Neural cell (in vitro differentiated cells): ENCODE measurements at regions not wholly inside any gene's neighbourhood (a gene's known extent, or its start where the extent isn't known, plus 50 kb on each side); places are given as distances from the start of the nearest gene placed in this dataset.

Experiments used
- H2AFZ ChIP-seq: fragments of 200-600, 300-800 bp; sonication (generic), shearing (Covaris generic); 2 replicates; pipeline ENCODE4 v1.6.0; 2014; ENCODE audit warnings: low read depth, mild to moderate bottlenecking, antibody characterized with exemption, low read length, moderate library complexity
- H3F3A ChIP-seq: fragments of 200-600 bp; shearing (Covaris generic); 2 replicates; pipeline ENCODE4 v1.6.1; 2016; ENCODE audit warnings: mild to moderate bottlenecking, moderate library complexity, mixed read lengths, antibody characterized with exemption, low read length; ENCODE audit not compliant: insufficient read depth, poor library complexity, severe bottlenecking
- H3K27ac ChIP-seq: fragments of 200-600, 300-800 bp; sonication (generic), shearing (Covaris generic); 2 replicates; pipeline ENCODE4 v1.5.1; 2014; ENCODE audit warnings: mild to moderate bottlenecking, low read length, moderate library complexity
- H3K27me3 ChIP-seq: fragments of 300-800, 200-600 bp; sonication (generic), shearing (Covaris generic); 2 replicates; pipeline ENCODE4 v1.6.0; 2014; ENCODE audit warnings: mild to moderate bottlenecking, low read depth, low read length, moderate library complexity; ENCODE audit not compliant: insufficient read depth
- H3K36me3 ChIP-seq: fragments of 300-800, 200-600 bp; sonication (generic), shearing (Covaris generic); 2 replicates; pipeline ENCODE4 v1.5.1; 2014; ENCODE audit warnings: mild to moderate bottlenecking, antibody characterized with exemption, low read length, moderate library complexity; ENCODE audit not compliant: insufficient read depth
- H3K4me2 ChIP-seq: fragments of 300-800, 200-600 bp; sonication (generic), shearing (Covaris generic); 2 replicates; pipeline ENCODE4 v1.6.0; 2014; ENCODE audit warnings: mild to moderate bottlenecking, low read length
- H3K4me3 ChIP-seq: fragments of 300-800, 200-600 bp; sonication (generic), shearing (Covaris generic); 2 replicates; pipeline ENCODE4 v1.5.1; 2014; ENCODE audit warnings: mild to moderate bottlenecking, low read length, moderate library complexity
- H3K79me2 ChIP-seq: fragments of 200-600 bp; shearing (Covaris generic); replicated peaks from 2 replicates; pipeline ENCODE4 v1.6.0; 2014; ENCODE audit warnings: mild to moderate bottlenecking, low read length, moderate library complexity; ENCODE audit not compliant: insufficient read depth
- H3K9ac ChIP-seq: fragments of 300-800, 200-600 bp; sonication (generic), shearing (Covaris generic); 2 replicates; pipeline ENCODE4 v1.6.1; 2016; ENCODE audit warnings: mild to moderate bottlenecking, low read length, mixed read lengths
- H3K9me2 ChIP-seq: fragments of 200-600 bp; shearing (Covaris generic); 2 replicates; pipeline ENCODE4 v1.6.1; 2016; ENCODE audit warnings: mild to moderate bottlenecking, low read length, mixed read lengths; ENCODE audit not compliant: insufficient read depth
- H3K9me3 ChIP-seq: fragments of 200-600, 300-800 bp; sonication (generic), shearing (Covaris generic); 2 replicates; pipeline ENCODE4 v1.6.1; 2016; ENCODE audit warnings: mild to moderate bottlenecking, mixed run types, low read length, moderate library complexity, mixed read lengths
- H4K20me1 ChIP-seq: fragments of 200-600 bp; shearing (Covaris generic); 2 replicates; pipeline ENCODE4 v1.6.1; 2016; ENCODE audit warnings: mild to moderate bottlenecking, mixed run types; ENCODE audit not compliant: insufficient read depth
- CTCF ChIP-seq: fragments of 450-650 bp; IDR thresholded peaks from 2 replicates; pipeline ENCODE4 v1.5.1; 2014; ENCODE audit warnings: antibody characterized with exemption, mild to moderate bottlenecking, moderate library complexity; ENCODE audit not compliant: poor library complexity, severe bottlenecking
- EP300 ChIP-seq: fragments of 450-650 bp; conservative IDR thresholded peaks from 2 replicates; pipeline ENCODE4 v1.6.1; 2014; ENCODE audit warnings: antibody characterized with exemption, mild to moderate bottlenecking, moderate library complexity; ENCODE audit not compliant: poor library complexity, severe bottlenecking
- EZH2 ChIP-seq: fragments of 200-600, 300-800 bp; shearing (Covaris generic), sonication (generic); IDR thresholded peaks from 2 replicates; pipeline ENCODE4 v1.6.1; 2014; ENCODE audit warnings: antibody characterized with exemption, low read length, borderline replicate concordance, mild to moderate bottlenecking; ENCODE audit not compliant: insufficient read depth, poor library complexity, severe bottlenecking
- MXI1 ChIP-seq: fragments of 450-650 bp; conservative IDR thresholded peaks from 2 replicates; pipeline ENCODE4 v1.6.1; 2014; ENCODE audit warnings: antibody characterized with exemption, mild to moderate bottlenecking; ENCODE audit not compliant: poor library complexity, severe bottlenecking
- POLR2AphosphoS5 ChIP-seq: IDR thresholded peaks from 2 replicates; pipeline ENCODE4 v1.6.1; 2012
- RAD21 ChIP-seq: fragments of 450-650 bp; conservative IDR thresholded peaks from 2 replicates; pipeline ENCODE4 v1.6.1; 2014; ENCODE audit warnings: antibody characterized with exemption, mild to moderate bottlenecking, moderate library complexity
- REST ChIP-seq: IDR thresholded peaks from 2 replicates; pipeline ENCODE4 v1.6.1; 2012; ENCODE audit warnings: borderline replicate concordance
- SMC3 ChIP-seq: fragments of 450-650 bp; conservative IDR thresholded peaks from 2 replicates; pipeline ENCODE4 v1.6.1; 2014; ENCODE audit warnings: antibody characterized with exemption, mild to moderate bottlenecking, moderate library complexity; ENCODE audit not compliant: poor library complexity
- TAF1 ChIP-seq: IDR thresholded peaks from 2 replicates; pipeline ENCODE4 v1.6.1; 2012; ENCODE audit warnings: low read depth

DNA sequence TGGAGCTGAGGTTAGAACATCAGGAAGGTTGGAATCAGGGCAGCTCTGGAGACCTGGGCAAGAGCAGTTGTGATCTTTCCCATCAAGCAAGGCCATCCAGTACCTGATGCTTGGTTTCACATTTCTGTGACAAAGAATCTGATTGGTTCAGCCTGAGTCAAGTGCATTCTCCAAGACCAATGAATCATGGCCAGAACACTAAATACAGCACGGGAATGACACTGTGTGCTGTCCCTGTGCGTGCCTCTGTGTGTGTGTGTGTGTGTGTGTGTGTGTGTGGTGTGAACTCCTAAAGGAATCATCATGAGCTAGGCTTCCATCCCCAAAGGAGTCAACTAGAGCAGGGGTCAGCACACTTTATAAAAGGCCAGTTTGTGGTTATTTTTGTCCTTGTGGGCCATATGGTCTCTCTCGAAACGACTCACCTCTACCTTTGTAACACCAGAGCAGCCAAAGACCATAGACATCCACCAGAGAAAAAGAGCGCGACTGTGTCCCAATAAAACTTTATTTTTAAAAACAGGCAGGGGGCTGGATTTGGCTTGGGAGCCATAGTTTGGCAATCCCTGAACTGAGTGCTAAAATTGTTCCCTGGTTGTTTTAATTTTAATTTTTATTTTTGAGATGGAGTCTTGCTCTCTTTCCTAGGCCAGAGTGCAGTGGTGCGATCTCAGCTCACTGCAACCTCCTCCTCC, 99.7 kb downstream of the INHBB start:
- H3K27me3 ChIP-seq = peaks cover 40% of the 10 kb centered on the region
- H2AFZ ChIP-seq = no peak overlapping the region
- no peaks in the 10 kb centered on the region for H4K20me1 ChIP-seq
- H3K9me2 ChIP-seq = no peaks in the 10 kb centered on the region
- H3K9me3 ChIP-seq = no peaks in the 10 kb centered on the region
- H3F3A ChIP-seq = no peaks in the 10 kb centered on the region
- H3K4me3 ChIP-seq = no peak overlapping the region
- no peak for TF ChIP-seq EZH2
- no peak for TF ChIP-seq REST
- TF ChIP-seq EP300 = no peak
- no peak for TF ChIP-seq MXI1
- TF ChIP-seq CTCF = no peak
- no peak for TF ChIP-seq RAD21
- no peak for TF ChIP-seq TAF1
- no peak for TF ChIP-seq POLR2AphosphoS5
- no peak for TF ChIP-seq SMC3
- H3K79me2 ChIP-seq = no peaks in the 10 kb centered on the region
- no peak overlapping the region for H3K9ac ChIP-seq
- no peak overlapping the region for H3K4me2 ChIP-seq
- H3K36me3 ChIP-seq = no peaks in the 10 kb centered on the region
- H3K27ac ChIP-seq = no peak overlapping the region

DNA sequence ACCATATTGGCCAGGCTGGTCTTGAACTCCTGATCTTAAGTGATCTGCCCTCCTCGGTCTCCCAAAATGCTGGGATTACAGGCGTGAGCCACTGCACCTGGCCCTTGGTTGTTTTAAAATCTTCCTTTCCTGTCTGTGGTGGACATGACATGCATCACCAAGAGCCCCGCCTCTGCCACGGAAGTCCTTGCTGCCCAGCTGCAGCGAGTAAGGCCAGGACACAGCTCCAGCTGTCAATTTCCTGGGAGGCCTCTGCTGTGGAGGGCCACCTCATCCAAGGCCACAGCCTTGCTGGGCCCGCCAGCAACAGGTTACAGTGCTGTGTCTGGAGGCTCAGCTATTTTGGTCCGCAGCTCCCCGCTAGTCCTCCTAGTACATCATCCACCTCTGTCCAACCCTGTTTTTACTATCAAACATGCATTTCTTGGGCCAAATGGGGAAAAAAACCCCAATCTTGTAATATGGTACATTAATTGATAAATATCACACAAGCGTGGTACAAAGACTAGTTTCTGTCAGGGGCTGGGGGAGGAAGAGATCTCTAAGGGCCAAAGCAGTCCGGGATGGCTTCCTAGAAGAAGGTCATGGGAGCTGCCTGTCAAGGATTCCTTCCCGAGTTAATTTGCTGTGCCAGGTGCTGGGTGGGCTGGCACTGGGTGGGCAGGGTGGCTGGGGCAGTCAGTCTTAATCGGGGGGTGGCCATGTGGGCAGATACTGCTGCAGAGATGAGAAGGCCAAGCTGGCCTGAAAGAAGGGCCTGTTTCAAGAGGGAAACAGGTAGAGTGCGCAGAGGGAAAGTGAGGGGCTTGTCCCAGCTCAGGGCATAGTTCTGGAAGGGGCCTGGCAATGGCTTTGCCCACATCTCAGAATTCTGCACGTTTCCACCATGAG, 100.5 kb downstream of the INHBB start:
- TF ChIP-seq SMC3 = no peak
- no peak for TF ChIP-seq MXI1
- no peak for TF ChIP-seq POLR2AphosphoS5
- TF ChIP-seq CTCF = no peak
- TF ChIP-seq REST = no peak
- TF ChIP-seq TAF1 = no peak
- no peak for TF ChIP-seq EZH2
- TF ChIP-seq RAD21 = no peak
- TF ChIP-seq EP300 = no peak
- H3K27me3 ChIP-seq = peaks cover 31% of the 10 kb centered on the region

More for the DNA sequence above, 100.5 kb downstream of the INHBB start:
- Histone ChIP-seq H3K36me3 (no peaks in the 10 kb centered on the region), H3K4me3 (no peak overlapping the region), H3K79me2 (no peaks in the 10 kb centered on the region), H3F3A (no peaks in the 10 kb centered on the region), H3K9me3 (no peaks in the 10 kb centered on the region), H3K4me2 (no peak overlapping the region), H2AFZ (no peak overlapping the region), H3K9ac (no peak overlapping the region), H4K20me1 (no peaks in the 10 kb centered on the region), H3K27ac (no peak overlapping the region), H3K9me2 (no peaks in the 10 kb centered on the region)
